ENCODE measurements at regions not wholly inside any gene's neighbourhood (a gene's known extent, or its start where the extent isn't known, plus 50 kb on each side); places are given as distances from the start of the nearest gene placed in this dataset.

GRCh38 chr15:77731945-77732344 is 99.2 kb upstream of the LINGO1 start:
- TF ChIP-seq CTCF (IDR thresholded peaks at IDR 0.05; ENCODE audit: low read depth, low read length) (no peak), POLR2A (IDR thresholded peaks at IDR 0.05; ENCODE audit: extremely low read depth, insufficient read length) (no peak), MYC (IDR thresholded peaks at IDR 0.05; ENCODE audit: low read depth, low read length) (no peak), MAX (IDR thresholded peaks at IDR 0.05; ENCODE audit: low read depth, low read length) (no peak)

All from NB4 (cell line).